ENCODE measurements at regions not wholly inside any gene's neighbourhood (a gene's known extent, or its start where the extent isn't known, plus 50 kb on each side); places are given as distances from the start of the nearest gene placed in this dataset.

- no peaks in the 10 kb centered on the region for H3K27me3 Mint-ChIP-seq (ENCODE audit: insufficient read depth)
- H3K9me3 Mint-ChIP-seq, result peaks cover 32% of the 10 kb centered on the region
- no peak for DNase-seq
- no peak overlapping the region for H3K4me3 Mint-ChIP-seq
- no peaks in the 10 kb centered on the region for H3K4me1 Mint-ChIP-seq (ENCODE audit: low read depth)
- H3K27ac Mint-ChIP-seq, result no peak overlapping the region
- H3K36me3 Mint-ChIP-seq (ENCODE audit: low read depth), result no peaks in the 10 kb centered on the region; the same call in 1 of the 2 replicates
- peak; percentile 31 for TF ChIP-seq CTCF (IDR thresholded peaks at IDR 0.05)
Observed at GRCh38 chr12:125773033-125773640, 707.9 kb downstream of the AACS start.

- H3K27me3 Mint-ChIP-seq (ENCODE audit: insufficient read depth), result no peaks in the 10 kb centered on the region
- H3K4me1 Mint-ChIP-seq (ENCODE audit: low read depth), result no peaks in the 10 kb centered on the region
- DNase-seq, result no peak
- no peak for TF ChIP-seq CTCF (IDR thresholded peaks at IDR 0.05)
- no peak overlapping the region for H3K4me3 Mint-ChIP-seq
- H3K9me3 Mint-ChIP-seq, result peaks cover 29% of the 10 kb centered on the region
- H3K27ac Mint-ChIP-seq, result no peak overlapping the region
- no peaks in the 10 kb centered on the region; the same call in 1 of the 2 replicates for H3K36me3 Mint-ChIP-seq (ENCODE audit: low read depth)
Observed at GRCh38 chr12:125775507-125775906, 710.3 kb downstream of the AACS start.

DNA sequence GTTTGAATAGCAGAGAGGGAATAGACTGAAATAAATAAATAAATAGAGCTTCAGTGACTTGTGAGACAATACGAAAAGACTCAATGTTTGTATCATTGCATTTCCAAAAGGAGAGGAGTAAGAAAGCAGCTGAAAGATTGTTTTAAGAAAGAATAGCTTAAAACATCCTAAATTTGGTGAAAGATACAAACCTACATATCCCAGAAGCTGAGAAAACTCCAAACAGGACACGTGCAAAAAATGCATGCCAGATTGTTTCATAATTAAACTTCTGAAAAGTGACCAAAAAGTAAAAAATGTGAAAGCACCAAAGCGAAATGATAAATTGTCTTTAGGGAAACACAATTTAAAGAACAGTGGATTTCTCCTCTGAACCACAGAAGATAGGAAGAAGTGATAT lies 711.0 kb downstream of the AACS start:
- Mint-ChIP-seq H3K9me3 (peaks cover 30% of the 10 kb centered on the region), H3K4me1 (ENCODE audit: low read depth) (no peaks in the 10 kb centered on the region), H3K36me3 (ENCODE audit: low read depth) (no peaks in the 10 kb centered on the region; the same call in 1 of the 2 replicates), H3K27me3 (ENCODE audit: insufficient read depth) (no peaks in the 10 kb centered on the region), H3K4me3 (no peak overlapping the region), H3K27ac (no peak overlapping the region)
- no peak for TF ChIP-seq CTCF (IDR thresholded peaks at IDR 0.05)
- no peak for DNase-seq

GRCh38 chr12:125786143-125786542 lies 720.9 kb downstream of the AACS start:
- no peak for DNase-seq
- Mint-ChIP-seq H3K36me3 (ENCODE audit: low read depth) (no peaks in the 10 kb centered on the region), H3K4me1 (ENCODE audit: low read depth) (no peaks in the 10 kb centered on the region), H3K9me3 (peaks cover 56% of the 10 kb centered on the region), H3K4me3 (no peak overlapping the region), H3K27ac (no peak overlapping the region), H3K27me3 (ENCODE audit: insufficient read depth) (no peaks in the 10 kb centered on the region)
- no peak for TF ChIP-seq CTCF (IDR thresholded peaks at IDR 0.05)

DNA sequence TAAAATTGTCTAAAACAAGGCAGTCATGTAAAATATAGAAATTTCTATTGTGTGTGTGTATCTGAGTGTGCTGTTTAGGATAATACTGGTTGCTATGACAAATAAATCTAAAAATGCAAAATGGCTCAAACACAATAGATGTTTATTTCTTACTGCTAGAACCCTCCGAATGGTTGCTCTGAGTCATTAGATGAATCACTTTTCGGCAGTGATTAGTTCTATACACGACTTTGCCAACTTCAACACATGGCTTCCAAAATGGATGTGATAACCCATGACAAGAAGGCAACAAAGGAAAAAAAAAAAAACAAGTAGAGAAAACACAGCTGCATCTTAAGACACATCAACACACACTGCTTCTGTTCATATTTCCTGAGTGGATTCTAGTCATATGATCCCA lies 729.2 kb downstream of the AACS start:
- peaks cover 57% of the 10 kb centered on the region for H3K9me3 Mint-ChIP-seq
- H3K4me1 Mint-ChIP-seq (ENCODE audit: low read depth), result no peaks in the 10 kb centered on the region
- H3K27ac Mint-ChIP-seq, result no peak overlapping the region
- H3K36me3 Mint-ChIP-seq (ENCODE audit: low read depth), result no peaks in the 10 kb centered on the region
- no peaks in the 10 kb centered on the region for H3K27me3 Mint-ChIP-seq (ENCODE audit: insufficient read depth)
- no peak overlapping the region for H3K4me3 Mint-ChIP-seq
- no peak for TF ChIP-seq CTCF (IDR thresholded peaks at IDR 0.05)
- DNase-seq, result no peak
